Sigmoid colon (tissue), 6 donors: ENCODE measurements at regions not wholly inside any gene's neighbourhood (a gene's known extent, or its start where the extent isn't known, plus 50 kb on each side); places are given as distances from the start of the nearest gene placed in this dataset.

ENCODE experiments used
- DNase-seq: peaks from one replicate; pipeline ENCODE4 v3.0.0-alpha.2; 2019
- H3K27ac ChIP-seq, 4 donors: fragments of 200-600 bp; sonication (generic); one replicate each; pipeline ENCODE4 v1.5.1; 2016 to 2019; ENCODE audit warnings: mild to moderate bottlenecking in 1 of 4
- H3K27me3 ChIP-seq, 3 donors: fragments of 200-600 bp; sonication (generic); one replicate each; pipeline ENCODE4 v1.5.1; 2019; ENCODE audit warnings: mild to moderate bottlenecking in 1 of 3
- H3K36me3 ChIP-seq, 4 donors: fragments of 200-600 bp; sonication (generic); one replicate each; pipeline ENCODE4 v1.5.1; 2016 to 2019
- H3K4me1 ChIP-seq, 4 donors: fragments of 200-600 bp; sonication (generic); one replicate each; pipeline ENCODE4 v1.5.1; 2017 to 2019
- H3K4me3 ChIP-seq, 4 donors: fragments of 200-600 bp; sonication (generic); one replicate each; pipeline ENCODE4 v1.5.1; 2017 to 2019; ENCODE audit warnings: mild to moderate bottlenecking in 2 of 4, moderate library complexity in 1 of 4
- H3K9me3 ChIP-seq, 4 donors: fragments of 200-600 bp in 3 of 4; sonication (generic) in 3 of 4; one replicate each; pipeline versions ENCODE4 v1.5.1 to v1.6.1; 2013 to 2019
- EP300 ChIP-seq, 4 donors: sonication (generic); formaldehyde crosslinking; IDR thresholded peaks; one replicate each; pipeline ENCODE4 v1.6.1; 2017; ENCODE audit warnings: antibody characterized with exemption in 4 of 4
- POLR2A ChIP-seq, 2 donors: fragments of 450-650 bp; IDR thresholded peaks; one replicate each; pipeline ENCODE4 v1.6.1; 2016; ENCODE audit warnings: antibody characterized with exemption in 2 of 2, mild to moderate bottlenecking in 2 of 2, moderate library complexity in 2 of 2
- POLR2AphosphoS5 ChIP-seq, 4 donors: sonication (generic); formaldehyde crosslinking; IDR thresholded peaks; one replicate each; pipeline ENCODE4 v1.6.1; 2017; ENCODE audit warnings: antibody characterized with exemption in 4 of 4
- WGBS, 2 donors: extraction: QIAGEN DNeasy Blood & Tissue Kit; methylation state at CpG; one replicate each; pipeline ENCODE4 v1.1.7; 2013; 5-methylcytosine and 5-hydroxymethylcytosine counted together
- intact Hi-C: fragments of 100-400 bp; cut with DNase I; formaldehyde crosslinking; loops from one replicate; pipeline ENCODE4 v1.15.1; 2023
- TF ChIP-seq, protein P1 (sequence below), 4 experiments: fragments of 450-650 bp in 3 of 4; fragments of 200-600 bp in 1 of 4; IDR thresholded peaks; one replicate each; pipeline ENCODE4 v1.5.1; 2016 to 2019; ENCODE audit warnings: antibody characterized with exemption in 4 of 4, mild to moderate bottlenecking in 3 of 4, moderate library complexity in 2 of 4
- donor health status: healthy with polysubstance abuse.
- donor health status: healthy.

DNA sequence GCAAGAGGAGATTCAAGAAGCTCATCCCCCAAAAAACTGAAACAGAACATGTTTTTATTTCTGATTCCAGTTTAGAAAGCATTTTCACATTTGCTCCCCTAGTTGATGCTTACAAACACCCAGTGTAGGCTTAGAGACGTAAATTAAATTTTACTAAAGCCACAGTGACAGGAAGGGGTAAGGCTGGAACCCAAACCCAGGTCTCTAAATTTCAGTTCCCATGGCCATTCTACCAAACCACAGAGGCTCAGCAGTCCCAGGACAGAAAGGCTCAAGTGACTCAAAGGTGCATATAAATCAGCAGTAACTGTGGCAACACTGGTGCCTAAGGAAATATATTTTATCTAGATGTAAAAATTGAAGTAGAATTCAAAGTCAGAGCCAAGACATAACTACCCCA lies 128.7 kb downstream of the CEP120 start:
- no peak for DNase-seq
- Histone ChIP-seq H3K4me3 (no peak overlapping the region), H3K4me1 (peaks cover 0 to 10% (median 3%) of the 10 kb centered on the region in 4 donors), H3K27me3 (no peaks in the 10 kb centered on the region), H3K36me3 (no peaks in the 10 kb centered on the region), H3K27ac (no peak overlapping the region), H3K9me3 (no peaks in the 10 kb centered on the region)
- TF ChIP-seq, protein P1, sequence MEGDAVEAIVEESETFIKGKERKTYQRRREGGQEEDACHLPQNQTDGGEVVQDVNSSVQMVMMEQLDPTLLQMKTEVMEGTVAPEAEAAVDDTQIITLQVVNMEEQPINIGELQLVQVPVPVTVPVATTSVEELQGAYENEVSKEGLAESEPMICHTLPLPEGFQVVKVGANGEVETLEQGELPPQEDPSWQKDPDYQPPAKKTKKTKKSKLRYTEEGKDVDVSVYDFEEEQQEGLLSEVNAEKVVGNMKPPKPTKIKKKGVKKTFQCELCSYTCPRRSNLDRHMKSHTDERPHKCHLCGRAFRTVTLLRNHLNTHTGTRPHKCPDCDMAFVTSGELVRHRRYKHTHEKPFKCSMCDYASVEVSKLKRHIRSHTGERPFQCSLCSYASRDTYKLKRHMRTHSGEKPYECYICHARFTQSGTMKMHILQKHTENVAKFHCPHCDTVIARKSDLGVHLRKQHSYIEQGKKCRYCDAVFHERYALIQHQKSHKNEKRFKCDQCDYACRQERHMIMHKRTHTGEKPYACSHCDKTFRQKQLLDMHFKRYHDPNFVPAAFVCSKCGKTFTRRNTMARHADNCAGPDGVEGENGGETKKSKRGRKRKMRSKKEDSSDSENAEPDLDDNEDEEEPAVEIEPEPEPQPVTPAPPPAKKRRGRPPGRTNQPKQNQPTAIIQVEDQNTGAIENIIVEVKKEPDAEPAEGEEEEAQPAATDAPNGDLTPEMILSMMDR (IDR thresholded peaks at IDR 0.05) = no peak
- TF ChIP-seq EP300 (IDR thresholded peaks at IDR 0.05) (no peak), POLR2A (IDR thresholded peaks at IDR 0.05) (no peak), POLR2AphosphoS5 (IDR thresholded peaks at IDR 0.05) (no peak)
- WGBS, 2 donors = 77 to 83% methylated on average over 1 of the region's 1 CpG
- intact Hi-C loops = no loop called here

DNA sequence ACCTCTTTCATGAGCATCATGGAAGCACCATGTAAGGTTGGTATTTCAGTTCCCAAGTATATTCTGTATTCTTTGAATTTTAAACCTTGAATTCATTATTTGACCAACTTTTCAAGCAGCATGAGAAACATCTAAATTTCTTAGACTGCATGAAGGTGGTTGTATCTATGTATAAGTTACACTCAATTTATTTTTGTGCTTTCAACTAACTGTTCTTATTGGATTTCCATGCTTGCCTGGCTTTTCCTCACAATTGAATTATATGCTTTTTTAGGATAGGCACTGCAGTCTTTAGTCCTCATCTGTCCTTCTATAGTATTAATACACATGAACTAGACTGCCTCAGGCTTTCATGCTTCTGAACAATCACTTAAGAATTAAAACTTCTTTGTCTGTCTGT lies 134.0 kb downstream of the CEP120 start:
- TF ChIP-seq POLR2AphosphoS5 (IDR thresholded peaks at IDR 0.05) (no peak), POLR2A (IDR thresholded peaks at IDR 0.05) (no peak), EP300 (IDR thresholded peaks at IDR 0.05) (no peak)
- TF ChIP-seq, protein P1 (IDR thresholded peaks at IDR 0.05) = no peak
- H3K27ac ChIP-seq = no peak overlapping the region
- no peaks in the 10 kb centered on the region for H3K36me3 ChIP-seq
- no peaks in the 10 kb centered on the region for H3K27me3 ChIP-seq
- H3K9me3 ChIP-seq = no peaks in the 10 kb centered on the region
- no peak for DNase-seq
- H3K4me3 ChIP-seq = no peak overlapping the region
- intact Hi-C loops = loop anchor here (5.0 kb wide), 1 partner anchor 202 kb away; the partner anchor contains the start of gene PRDM6
- peaks cover 0 to 8% (median 8%) of the 10 kb centered on the region in 4 donors for H3K4me1 ChIP-seq

DNA sequence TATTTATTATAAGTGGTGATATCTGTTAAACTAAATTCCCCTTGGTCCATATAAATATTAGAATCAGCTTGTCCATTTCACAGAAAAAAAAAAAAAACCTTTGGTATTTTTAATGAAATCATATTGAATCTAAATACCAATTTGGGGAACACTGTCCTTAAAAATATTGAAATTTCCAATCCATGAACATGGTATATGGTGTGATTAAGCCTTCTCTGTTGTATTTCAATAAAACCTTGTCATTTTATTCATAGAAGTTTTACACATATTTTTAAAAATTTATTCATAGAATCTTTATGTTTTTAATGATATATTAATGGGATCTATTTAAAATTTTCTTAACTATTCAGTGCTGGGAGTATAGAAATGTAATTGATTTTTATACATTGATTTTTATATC lies 135.3 kb downstream of the CEP120 start:
- no peak overlapping the region for H3K4me3 ChIP-seq
- no peaks in the 10 kb centered on the region for H3K36me3 ChIP-seq
- no peaks in the 10 kb centered on the region for H3K9me3 ChIP-seq
- no peak overlapping the region for H3K27ac ChIP-seq
- no peaks in the 10 kb centered on the region for H3K27me3 ChIP-seq
- intact Hi-C loops = loop anchor here (5.0 kb wide), 1 partner anchor 201 kb away; the partner anchor contains the start of gene PRDM6
- no peak for TF ChIP-seq POLR2A (IDR thresholded peaks at IDR 0.05)
- no peak for TF ChIP-seq EP300 (IDR thresholded peaks at IDR 0.05)
- TF ChIP-seq, protein P1 (IDR thresholded peaks at IDR 0.05) = no peak
- TF ChIP-seq POLR2AphosphoS5 (IDR thresholded peaks at IDR 0.05) = no peak
- H3K4me1 ChIP-seq = peaks cover 0 to 22% (median 18%) of the 10 kb centered on the region in 4 donors
- no peak for DNase-seq

DNA sequence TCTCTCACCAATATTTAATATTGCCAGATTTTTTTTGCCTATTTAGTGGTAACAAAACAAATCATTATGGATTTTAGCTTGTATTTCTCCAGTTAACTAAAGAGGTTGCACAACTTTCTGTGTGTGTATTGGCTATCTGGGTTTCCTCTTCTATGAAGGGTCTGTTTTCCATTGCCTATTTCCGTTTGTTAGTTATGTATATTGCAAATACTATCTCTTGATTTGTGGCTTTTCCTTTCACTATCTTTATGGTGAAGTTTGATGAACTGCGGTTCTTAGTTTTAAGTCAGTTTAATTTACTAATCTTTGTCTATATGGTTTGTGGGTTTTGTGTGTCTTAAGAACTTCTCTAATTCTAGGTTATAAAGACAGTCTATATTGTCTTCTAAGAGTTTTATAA lies 136.3 kb downstream of the CEP120 start:
- Histone ChIP-seq H3K4me1 (peaks cover 0 to 28% (median 21%) of the 10 kb centered on the region in 4 donors), H3K27me3 (no peaks in the 10 kb centered on the region), H3K27ac (no peak overlapping the region), H3K4me3 (no peak overlapping the region), H3K9me3 (no peaks in the 10 kb centered on the region), H3K36me3 (no peaks in the 10 kb centered on the region)
- intact Hi-C loops = loop anchor here (1.0 to 5.0 kb wide), 2 partner anchors 8 to 200 kb away; partner anchors contain the start of gene PRDM6
- TF ChIP-seq POLR2A (IDR thresholded peaks at IDR 0.05) (no peak), EP300 (IDR thresholded peaks at IDR 0.05) (no peak), POLR2AphosphoS5 (IDR thresholded peaks at IDR 0.05) (no peak)
- TF ChIP-seq, protein P1 (IDR thresholded peaks at IDR 0.05) = no peak
- 77 to 90% methylated on average over 2 of the region's 2 CpGs for WGBS, 2 donors
- DNase-seq = no peak
